Breast epithelium (tissue), 3 donors: ENCODE measurements at regions not wholly inside any gene's neighbourhood (a gene's known extent, or its start where the extent isn't known, plus 50 kb on each side); places are given as distances from the start of the nearest gene placed in this dataset.

Experiments
- CTCF ChIP-seq, 3 donors: fragments of 450-650 bp; IDR thresholded peaks; one replicate each; pipeline ENCODE4 v1.5.1; 2016 to 2017; ENCODE audit warnings: antibody characterized with exemption in 3 of 3, mild to moderate bottlenecking in 3 of 3, moderate library complexity in 3 of 3
- POLR2A ChIP-seq: fragments of 450-650 bp; IDR thresholded peaks from one replicate; pipeline ENCODE4 v1.6.1; 2016; ENCODE audit warnings: antibody characterized with exemption, mild to moderate bottlenecking, moderate library complexity

- TF ChIP-seq POLR2A, result no peak
- no peak for TF ChIP-seq CTCF (IDR thresholded peaks at IDR 0.05)
These were observed 135.2 kb downstream of the GPR37 start for GRCh38 chr7:124630395-124630794.
